ENCODE measurements at regions not wholly inside any gene's neighbourhood (a gene's known extent, or its start where the extent isn't known, plus 50 kb on each side); places are given as distances from the start of the nearest gene placed in this dataset.

DNA sequence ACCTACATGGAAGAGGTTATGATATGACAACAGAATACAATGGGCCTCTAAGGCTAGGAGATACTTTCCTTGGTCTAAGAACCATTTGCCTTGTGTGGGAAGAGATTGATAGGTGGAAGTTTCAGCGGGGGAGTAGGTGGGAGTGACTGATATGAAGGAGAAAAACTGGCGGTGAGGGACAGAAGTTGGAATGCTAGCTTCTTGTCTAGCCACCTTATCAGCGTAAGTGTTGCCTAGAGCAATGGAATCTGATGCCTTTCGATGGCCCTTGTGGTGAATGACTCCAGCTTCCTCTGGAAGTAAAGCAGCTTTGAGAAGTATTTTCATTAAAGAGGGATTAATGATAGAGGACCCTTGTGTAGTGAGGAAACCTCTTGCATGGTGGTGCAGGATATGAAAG, 121.3 kb upstream of the GULP1 start:
- TF ChIP-seq CEBPB (IDR thresholded peaks at IDR 0.05; ENCODE audit: low read depth, low read length) (no peak), SIN3A (conservative IDR thresholded peaks at IDR 0.05 in 1 of 2, IDR thresholded peaks at IDR 0.05 in 1 of 2; ENCODE audit: low read depth in 1 of 2, low read length in 2 of 2) (no peak), MAX (IDR thresholded peaks at IDR 0.05) (no peak), EZH2 (IDR thresholded peaks at IDR 0.05; ENCODE audit: low read depth, low read length, severe bottlenecking) (no peak), POLR2A (IDR thresholded peaks at IDR 0.05; ENCODE audit: control extremely low read depth in 1 of 2, low read depth in 2 of 2, low read length in 2 of 2) (no peak), CTCF (IDR thresholded peaks at IDR 0.05; ENCODE audit: control extremely low read depth in 1 of 3, insufficient read depth in 1 of 3, low read depth in 1 of 3, low read length in 3 of 3) (no peak), TAF1 (IDR thresholded peaks at IDR 0.05; ENCODE audit: low read depth, low read length) (no peak), BCL11A (IDR thresholded peaks at IDR 0.05; ENCODE audit: low read depth in 2 of 2, low read length in 2 of 2) (no peak)
- TF ChIP-seq, protein P1, sequence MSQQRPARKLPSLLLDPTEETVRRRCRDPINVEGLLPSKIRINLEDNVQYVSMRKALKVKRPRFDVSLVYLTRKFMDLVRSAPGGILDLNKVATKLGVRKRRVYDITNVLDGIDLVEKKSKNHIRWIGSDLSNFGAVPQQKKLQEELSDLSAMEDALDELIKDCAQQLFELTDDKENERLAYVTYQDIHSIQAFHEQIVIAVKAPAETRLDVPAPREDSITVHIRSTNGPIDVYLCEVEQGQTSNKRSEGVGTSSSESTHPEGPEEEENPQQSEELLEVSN (IDR thresholded peaks at IDR 0.05): no peak

Data from H1 (cell line).